ENCODE measurements at regions not wholly inside any gene's neighbourhood (a gene's known extent, or its start where the extent isn't known, plus 50 kb on each side); places are given as distances from the start of the nearest gene placed in this dataset.
"Not testable (repeated sequence)": the region's sequence is repeated elsewhere in the genome, so short reads cannot be mapped to it uniquely, and the experiment has no call there.

DNA sequence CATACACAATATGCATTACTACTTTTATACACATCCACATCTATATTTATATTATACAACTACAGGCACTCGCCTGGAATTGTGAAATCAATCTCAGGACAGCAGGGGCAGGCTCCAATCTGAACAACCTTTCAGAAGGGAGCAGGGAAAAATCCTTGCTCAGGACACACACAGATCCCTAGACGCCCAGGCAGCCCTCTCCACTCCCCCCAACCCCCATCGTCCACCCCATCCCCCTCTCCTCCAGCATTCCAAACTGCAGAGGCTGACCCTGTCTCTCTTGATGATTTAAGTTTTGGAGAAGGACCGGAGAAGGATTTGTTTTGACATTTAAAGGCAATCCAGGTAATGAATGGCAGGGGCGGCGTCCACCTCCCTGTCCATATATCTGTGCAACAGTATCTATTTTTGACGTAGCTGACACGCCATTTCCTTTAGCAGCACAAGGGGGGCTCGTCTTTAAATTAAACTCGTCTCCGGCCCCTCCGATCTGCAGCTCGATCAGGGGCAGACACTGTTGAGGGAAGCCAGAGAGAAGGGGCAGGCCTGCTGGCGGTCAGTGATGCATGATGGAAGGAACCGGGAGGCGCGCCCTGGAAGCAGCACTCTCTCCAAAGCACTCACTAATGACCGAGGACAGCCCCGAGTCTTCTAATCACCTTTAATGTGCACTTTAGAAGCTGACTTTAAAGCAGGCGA is 95.0 kb upstream of the TBX5 start:
- DNase-seq: peak; percentile 74

DNA sequence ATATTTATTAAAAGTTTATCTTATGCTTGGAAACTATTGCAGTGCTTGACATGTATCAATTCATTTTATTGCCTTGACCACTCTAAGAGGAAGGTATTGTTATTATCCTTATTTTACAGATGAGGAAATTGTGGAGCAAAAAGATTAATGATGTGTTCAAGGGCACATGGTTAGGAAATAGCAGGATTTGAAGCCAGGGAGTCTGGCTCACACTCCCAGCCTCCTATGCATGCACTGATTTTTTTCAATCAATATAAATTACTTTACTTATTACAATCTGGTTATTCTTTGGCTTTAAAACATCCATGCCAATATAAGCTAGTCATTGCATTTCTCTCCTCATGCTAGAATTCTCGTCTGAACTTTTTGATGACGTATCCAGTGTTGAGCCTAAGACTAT is 94.2 kb upstream of the TBX5 start:
- DNase-seq: no peak

DNA sequence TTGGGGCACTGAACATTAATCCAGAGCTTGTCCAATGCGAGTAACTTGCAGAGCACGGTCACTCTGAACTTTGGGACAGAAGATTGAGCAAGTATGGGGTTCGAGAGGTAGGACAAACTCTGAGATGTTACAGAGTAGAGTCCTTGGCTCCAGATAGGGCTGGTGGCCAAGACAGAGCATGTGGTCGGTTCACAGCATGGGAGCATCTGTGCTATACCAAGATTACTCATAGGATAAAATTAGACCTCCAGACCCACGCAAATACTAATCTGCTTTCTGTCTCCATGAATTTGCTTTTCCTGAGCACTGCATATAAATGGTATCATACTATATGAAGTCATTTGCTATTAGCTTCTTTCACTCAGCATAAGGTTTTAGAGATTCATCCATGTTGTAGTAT is 93.4 kb upstream of the TBX5 start:
- DNase-seq: no peak

DNA sequence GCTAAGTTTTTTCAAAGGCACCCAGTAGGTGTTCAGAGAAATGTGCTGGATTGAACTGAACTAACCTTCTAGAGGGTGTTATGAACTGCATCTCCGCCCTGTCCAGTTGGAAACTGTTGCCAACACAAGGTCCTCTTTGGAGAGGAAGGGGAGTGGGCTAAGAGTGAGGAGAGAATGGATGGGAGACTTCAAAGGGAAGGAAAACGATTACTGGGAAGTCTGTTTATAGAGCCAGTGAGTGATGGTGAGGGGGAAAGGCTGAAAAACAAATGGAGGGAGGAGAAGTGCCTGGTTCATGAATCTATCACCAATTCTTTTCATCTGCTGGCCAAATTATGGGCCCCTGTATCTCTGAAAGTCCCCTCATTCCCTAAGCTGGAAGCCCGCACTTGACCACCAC is 86.0 kb upstream of the TBX5 start:
- DNase-seq: no peak

DNA sequence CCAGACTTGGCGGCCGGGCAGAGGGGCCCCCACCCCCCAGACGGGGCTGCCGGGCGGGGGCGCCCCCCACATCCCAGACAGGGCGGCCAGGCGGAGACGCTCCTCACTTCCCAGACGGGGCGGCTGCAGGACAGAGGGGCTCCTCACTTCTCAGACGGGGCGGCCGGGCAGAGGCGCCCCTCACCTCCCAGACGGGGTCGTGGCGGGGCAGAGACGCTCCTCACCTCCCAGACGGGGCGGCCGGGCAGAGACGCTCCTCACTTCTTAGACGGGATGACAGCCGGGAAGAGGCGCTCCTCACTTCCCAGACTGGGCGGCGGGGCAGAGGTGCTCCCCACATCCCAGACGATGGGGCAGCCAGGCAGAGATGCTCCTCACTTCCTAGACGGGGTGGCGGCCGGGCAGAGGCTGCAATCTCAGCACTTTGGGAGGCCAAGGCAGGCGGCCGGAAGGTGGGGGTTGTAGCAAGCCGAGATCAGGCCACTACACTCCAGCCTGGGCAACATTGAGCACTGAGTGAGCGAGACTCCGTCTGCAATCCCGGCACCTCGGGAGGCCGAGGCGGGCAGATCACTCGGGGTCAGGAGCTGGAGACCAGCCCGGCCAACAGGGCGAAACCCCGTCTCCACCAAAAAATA is 79.0 kb upstream of the TBX5 start:
- not testable (repeated sequence) for DNase-seq

DNA sequence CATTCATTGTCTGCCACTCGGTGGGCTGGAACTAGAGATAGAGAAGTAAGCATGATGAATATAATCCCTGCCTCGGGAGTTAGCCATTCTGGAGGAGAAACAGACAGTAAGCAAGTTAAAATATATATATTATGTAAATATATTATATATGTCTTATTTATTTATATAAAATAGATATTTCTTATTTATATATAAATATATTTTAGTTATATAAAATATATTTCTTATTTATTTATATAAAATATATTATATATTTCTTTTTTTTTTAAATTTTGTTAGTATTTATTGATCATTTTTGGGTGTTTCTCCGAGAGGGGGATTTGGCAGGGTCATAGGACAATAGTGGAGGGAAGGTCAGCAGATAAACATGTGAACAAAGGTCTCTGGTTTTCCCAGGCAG is 78.1 kb upstream of the TBX5 start:
- no peak for DNase-seq

DNA sequence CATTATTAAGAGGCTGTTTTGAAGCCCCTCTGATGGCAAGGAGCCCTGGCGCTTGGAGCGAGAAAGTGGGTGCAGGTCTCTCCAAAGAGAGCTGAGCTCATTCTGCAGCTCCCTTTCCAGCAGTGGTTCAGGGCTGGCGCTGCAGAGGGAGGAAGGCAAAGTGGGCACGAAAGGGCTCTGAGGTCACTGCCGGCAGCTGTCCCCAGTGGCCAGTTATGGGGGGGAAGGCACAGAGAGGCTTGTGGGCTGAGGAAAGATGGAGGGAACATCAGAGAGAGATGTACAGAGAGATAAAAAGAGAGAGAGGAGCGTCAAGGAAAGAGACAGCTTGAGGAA is 75.2 kb upstream of the TBX5 start:
- DNase-seq: peak; percentile 67

DNA sequence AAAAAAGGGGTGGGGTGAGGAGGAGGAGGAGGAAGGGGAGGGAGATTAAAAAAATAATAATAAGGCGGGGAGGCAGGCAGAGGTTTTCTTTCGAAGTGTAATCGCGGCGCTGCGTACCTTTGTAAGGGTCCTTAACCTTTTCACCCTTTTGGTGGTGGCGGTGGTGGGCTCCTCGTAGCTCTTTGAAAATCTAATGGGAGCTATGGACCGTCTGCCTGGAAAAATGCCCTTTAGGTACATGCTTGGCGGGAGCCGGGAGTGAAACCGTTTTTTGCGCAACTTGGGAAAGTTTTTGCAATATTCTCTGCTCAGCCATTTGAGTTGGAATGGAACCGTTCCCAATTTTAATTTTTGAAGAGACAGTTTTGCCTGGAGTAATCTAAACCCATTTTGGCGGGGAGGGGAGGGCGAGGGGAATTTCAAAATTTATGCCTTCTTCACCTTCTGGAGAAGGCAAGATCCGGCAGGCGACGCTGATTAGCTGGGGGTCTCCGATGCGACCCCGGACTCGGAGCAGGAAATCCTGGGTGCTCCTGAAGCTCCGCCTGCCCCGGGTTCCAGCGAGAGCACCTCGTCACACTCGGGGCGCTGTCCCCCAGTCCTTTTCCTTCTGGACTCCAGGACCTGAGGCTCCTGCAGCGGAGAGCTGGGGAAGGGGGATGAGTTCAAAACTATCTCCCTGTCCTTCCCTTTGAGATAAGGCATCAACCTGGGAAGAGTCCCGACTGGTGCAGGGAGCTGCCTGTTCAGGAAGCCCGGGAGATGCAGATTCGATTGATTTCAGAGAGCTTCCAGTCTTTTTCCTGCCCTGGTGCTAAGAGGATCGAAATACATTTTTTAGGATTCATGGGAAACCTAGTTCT is 74.6 kb upstream of the TBX5 start:
- DNase-seq: peak; percentile 77

DNA sequence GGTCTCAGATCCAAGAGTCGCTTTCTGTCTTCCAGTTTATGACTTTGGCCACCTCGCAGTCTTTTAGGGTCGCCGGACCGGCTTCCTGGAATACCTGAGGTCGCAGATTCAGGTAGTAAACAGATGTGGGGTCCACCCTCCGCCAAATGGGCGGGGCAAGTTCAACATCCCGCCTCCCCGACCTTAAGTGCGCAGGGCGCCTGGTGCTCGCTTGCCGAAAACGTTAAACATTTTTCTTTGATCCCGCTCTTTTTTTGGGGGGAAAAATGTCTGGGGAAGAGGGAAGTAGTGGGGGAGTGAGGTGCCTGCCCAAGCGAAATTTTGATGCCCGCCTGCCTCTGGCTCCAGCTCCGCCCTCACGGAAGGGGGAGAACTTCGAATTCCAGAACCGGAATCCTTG is 73.9 kb upstream of the TBX5 start:
- peak; percentile 64 for DNase-seq

DNA sequence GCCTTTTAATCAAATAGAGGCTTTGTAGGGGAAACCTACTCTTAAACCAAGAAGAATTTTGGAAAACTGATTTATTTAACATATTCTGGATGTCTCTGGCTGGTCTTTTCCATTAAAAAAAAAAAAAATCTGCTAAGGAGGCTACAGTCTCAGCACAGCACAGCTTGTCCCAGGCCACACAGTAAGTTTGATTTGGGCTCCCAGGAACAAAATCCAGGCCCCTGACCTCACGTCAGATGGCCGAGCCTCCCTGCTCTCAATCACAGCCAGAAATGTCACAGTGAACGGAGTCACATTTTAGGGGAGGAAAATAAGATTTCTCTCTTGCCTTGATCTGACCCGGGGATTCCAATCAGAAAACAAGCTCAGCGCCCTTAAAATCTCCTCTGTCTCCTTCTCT is 72.9 kb upstream of the TBX5 start:
- no peak for DNase-seq

DNA sequence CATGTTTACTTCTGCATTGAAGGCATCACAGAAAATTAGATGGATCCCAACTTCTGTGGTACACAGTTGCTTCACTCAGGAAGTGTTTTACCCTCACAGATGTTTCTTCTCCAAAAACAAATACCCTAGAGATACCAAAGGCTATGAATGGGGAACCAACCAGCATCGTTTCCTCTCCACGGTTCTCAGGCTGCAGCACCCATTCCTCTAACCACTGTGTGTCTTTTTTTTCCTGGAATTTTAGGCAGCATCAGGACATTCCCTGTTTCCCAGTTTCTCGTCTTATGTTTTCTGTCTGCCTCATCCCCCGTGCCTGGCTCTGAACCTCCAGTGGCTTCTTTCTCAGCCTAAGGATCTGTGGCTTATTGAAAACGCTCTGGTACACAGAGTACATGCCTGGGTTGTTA is 72.0 kb upstream of the TBX5 start:
- no peak for DNase-seq

DNA sequence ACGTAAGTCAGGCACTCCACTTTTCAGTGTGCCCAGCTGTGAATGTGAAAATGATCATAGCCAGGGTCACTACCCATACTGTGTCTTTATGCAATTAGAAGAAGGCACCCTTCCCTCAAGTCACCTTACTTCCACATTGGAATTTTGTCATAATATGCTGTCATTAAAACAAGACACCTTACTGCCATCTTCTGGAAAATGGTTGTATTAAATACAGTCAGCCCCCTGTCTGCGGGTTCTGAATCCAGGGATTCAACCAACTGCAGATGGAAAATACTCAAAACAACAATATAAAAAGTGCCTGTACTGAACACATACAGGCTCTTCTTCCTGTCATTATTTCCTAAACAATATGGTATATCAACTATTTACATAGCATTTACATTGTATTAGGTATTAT is 70.2 kb upstream of the TBX5 start:
- peak; percentile 34 for DNase-seq

DNA sequence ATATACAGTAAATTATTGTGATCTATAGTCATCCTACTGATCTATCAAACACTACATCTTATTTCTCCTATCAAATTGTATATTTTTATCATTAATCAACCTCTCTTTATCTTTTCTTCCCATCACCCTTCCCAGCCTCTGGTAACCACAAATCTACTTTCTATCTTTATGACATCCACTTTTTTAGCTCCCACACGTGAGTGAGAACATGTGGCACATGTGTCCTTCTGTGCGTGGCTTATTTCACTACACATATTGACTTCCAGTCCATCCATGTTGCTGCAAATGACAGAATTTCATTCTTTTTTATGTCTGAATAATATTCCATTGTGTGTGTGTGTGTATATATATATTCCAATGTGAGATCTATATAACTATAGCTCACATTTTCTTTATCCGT is 67.8 kb upstream of the TBX5 start:
- DNase-seq: no peak

DNA sequence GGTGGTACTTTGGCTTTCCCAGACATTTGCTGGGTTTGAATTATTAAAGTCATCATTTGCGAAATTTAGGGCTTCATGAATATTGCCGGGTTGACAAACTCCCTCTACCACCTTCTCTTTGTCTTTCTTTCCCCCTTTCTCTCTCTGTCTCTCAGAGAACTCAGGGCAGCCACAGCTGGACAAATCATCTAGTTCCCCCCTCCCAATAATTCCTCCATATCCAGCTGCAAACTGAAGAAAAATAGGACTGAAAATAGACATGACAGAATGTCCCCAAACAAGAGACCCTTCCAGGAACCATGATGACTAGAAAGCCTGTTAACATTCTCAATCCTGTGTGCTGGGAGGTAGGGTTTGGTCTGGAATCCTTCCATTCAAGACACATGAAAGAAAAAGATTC is 67.1 kb upstream of the TBX5 start:
- DNase-seq: no peak

DNA sequence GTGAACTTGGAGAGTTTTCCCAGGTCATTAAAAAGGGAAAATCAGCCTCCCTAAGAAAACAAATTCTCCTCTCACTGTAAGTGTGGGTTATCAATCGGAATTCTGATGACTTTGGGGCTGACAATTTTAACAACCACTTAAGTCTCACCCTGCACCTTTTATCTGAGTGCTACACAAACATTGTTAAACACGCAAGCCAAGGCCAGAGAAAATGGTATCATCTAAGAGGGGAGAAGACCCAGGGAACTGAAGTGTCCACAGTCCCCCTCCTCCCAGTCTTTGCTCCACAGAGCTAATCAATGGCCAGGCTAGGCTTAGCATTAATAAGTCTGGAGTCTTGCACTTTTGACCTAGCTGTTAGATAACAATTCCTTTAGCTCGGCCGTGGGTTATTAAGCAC is 51.7 kb upstream of the TBX5 start:
- DNase-seq: no peak
